T-helper 9 cell (primary cell): ENCODE measurements at regions not wholly inside any gene's neighbourhood (a gene's known extent, or its start where the extent isn't known, plus 50 kb on each side); places are given as distances from the start of the nearest gene placed in this dataset.
"Not testable (repeated sequence)": the region's sequence is repeated elsewhere in the genome, so short reads cannot be mapped to it uniquely, and the experiment has no call there.

Source experiments
- DNase-seq: peaks from one replicate; pipeline ENCODE4 v3.0.0-alpha.2; 2020

- DNase-seq: no peak
These were observed 131.0 kb upstream of the OLIG3 start for GRCh38 chr6:137625100-137625661.

GRCh38 chr6:137625808-137626207, 131.6 kb upstream of the OLIG3 start:
- DNase-seq: no peak

GRCh38 chr6:137630666-137631065, 136.5 kb upstream of the OLIG3 start:
- no peak for DNase-seq

DNA sequence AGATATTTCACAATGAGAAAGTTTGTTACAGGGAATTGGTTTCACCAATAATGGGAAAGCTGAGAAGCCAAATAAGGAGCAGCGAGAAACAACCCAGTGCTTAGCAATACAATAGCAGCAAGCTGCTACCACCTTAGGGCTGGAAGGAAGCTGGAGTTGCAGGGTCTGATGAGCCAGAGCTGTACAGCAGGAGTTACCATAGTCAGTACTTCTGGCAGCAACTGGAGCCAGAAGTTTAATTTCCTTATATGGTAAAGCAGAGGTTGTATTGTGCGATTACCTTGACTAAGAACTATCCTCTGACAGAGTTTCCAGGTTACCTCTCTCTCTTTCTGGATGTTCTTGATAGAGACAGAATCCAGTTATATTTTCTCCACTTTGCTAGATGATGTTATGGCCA, 137.1 kb upstream of the OLIG3 start:
- DNase-seq: no peak

- DNase-seq: not testable (repeated sequence)
These were observed 140.0 kb upstream of the OLIG3 start for GRCh38 chr6:137634177-137634576.

GRCh38 chr6:137637121-137637520, 142.9 kb upstream of the OLIG3 start:
- no peak for DNase-seq

- no peak for DNase-seq
These were observed 144.9 kb upstream of the OLIG3 start for GRCh38 chr6:137638926-137639706.

- DNase-seq: no peak
These were observed 145.9 kb upstream of the OLIG3 start for GRCh38 chr6:137640086-137640485.

GRCh38 chr6:137641474-137642077, 147.4 kb upstream of the OLIG3 start:
- DNase-seq: peak; percentile 47

DNA sequence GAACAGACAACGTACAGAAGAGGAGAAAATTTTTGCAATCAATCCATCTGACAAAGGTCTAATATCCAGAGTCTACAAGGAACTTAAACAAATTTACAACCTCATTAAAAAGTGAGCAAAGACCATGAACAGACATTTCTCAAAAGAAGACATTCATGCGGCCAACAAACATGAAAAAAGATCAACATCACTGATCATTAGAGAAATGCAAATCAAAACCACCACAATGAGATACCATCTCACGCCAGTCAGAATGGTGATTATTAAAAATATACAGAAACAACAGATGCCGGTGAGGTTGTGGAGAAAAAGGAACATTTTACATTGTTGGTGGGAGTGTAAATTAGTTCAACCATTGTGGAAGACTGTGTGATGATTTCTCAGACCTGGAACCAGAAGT, 149.0 kb upstream of the OLIG3 start:
- DNase-seq: not testable (repeated sequence)

GRCh38 chr6:137643644-137644043, 149.4 kb upstream of the OLIG3 start:
- DNase-seq: not testable (repeated sequence)

GRCh38 chr6:137645850-137646249, 151.7 kb upstream of the OLIG3 start:
- DNase-seq: no peak

GRCh38 chr6:137646484-137646883, 152.3 kb upstream of the OLIG3 start:
- no peak for DNase-seq

DNA sequence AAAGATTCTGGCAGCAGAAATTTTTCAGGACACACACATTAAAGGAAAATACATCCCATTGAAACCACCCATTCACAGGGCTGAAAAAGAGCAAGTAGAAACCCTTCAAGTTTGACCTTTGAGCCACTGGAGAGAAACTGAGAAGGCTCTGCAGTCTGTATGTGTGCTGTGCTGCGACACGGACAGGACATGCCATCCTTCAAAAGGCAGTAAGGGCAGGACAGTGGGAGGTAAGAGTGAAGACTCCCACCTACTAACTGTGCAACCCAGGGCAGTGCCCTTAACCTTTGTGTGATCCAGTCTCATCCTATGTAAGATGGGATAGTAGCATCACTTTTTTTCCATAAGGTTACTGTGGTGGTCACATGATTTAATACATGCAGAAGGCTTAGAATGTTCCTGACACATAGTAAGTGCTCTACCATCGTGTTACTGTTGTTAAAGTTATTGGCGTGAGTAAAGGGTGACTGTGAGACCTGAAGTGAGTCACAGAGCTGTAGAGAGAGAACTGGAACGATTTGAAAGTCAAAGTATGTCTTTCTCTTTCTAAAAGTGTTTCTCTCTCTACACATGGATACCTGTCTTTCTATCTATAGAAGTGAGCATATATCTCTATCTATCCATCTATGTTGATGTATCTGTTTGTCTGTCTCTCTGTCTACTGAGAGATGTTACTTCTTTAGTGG, 153.7 kb upstream of the OLIG3 start:
- DNase-seq: no peak

GRCh38 chr6:137650720-137651119, 156.5 kb upstream of the OLIG3 start:
- DNase-seq: no peak

GRCh38 chr6:137651178-137651577, 157.0 kb upstream of the OLIG3 start:
- no peak for DNase-seq

GRCh38 chr6:137651591-137652335, 157.6 kb upstream of the OLIG3 start:
- no peak for DNase-seq

GRCh38 chr6:137652961-137653705, 158.9 kb upstream of the OLIG3 start:
- DNase-seq: no peak

GRCh38 chr6:137653706-137654059, 159.5 kb upstream of the OLIG3 start:
- DNase-seq: no peak

DNA sequence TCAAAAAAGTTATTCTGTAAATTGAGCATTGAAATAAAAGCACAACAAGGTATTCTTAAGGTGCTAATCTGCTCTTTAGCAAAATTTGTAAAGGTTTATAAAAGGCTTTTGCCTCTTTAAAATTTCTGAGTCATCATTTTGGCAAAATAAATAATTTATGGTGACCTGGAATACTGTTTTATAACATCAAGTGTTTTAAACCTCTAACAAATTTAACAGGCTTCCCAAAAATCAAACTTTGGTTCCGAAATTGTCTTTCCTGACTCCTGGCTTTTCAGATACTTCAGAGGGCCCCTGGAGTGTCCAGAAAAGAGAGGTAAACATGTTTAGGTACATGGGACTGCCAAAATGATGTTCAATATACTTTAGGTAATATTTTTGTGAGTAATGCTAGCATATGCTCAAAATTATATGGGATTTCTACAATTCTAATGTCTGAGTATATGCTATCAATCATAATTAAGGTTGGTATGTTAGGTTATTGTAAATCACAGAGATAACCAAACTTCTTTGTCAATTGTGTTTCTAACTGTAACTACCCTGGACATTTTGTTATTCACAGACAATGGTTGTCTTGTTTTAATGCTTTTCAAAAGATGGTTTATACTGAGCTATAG, 160.3 kb upstream of the OLIG3 start:
- DNase-seq: no peak

GRCh38 chr6:137655291-137655690, 161.1 kb upstream of the OLIG3 start:
- no peak for DNase-seq

GRCh38 chr6:137656735-137657134, 162.5 kb upstream of the OLIG3 start:
- no peak for DNase-seq
